ENCODE measurements at regions not wholly inside any gene's neighbourhood (a gene's known extent, or its start where the extent isn't known, plus 50 kb on each side); places are given as distances from the start of the nearest gene placed in this dataset.

GRCh38 chr9:27629425-27629824 is 56.1 kb upstream of the C9orf72 start:
- TF ChIP-seq POLR2A (IDR thresholded peaks at IDR 0.05; ENCODE audit: low read depth) (no peak), EP300 (IDR thresholded peaks at IDR 0.05) (no peak), POLR2AphosphoS5 (IDR thresholded peaks at IDR 0.05) (no peak)
- Histone ChIP-seq H3K36me3 (no peaks in the 10 kb centered on the region), H3K9me3 (no peaks in the 10 kb centered on the region), H3K27ac (replicated peaks in 1 of 4) (no peak overlapping the region), H3K4me1 (no peaks in the 10 kb centered on the region), H3K27me3 (peaks cover 0 to 5% (median 0%) of the 10 kb centered on the region in 4 donors), H3K4me3 (no peak overlapping the region)
- DNase-seq (ENCODE audit: extremely low spot score): no peak
- intact Hi-C loops (cut with DNase I): no loop called here
- WGBS: 95% methylated on average over 2 of the region's 2 CpGs

GRCh38 chr9:27632254-27632653 is 59.0 kb upstream of the C9orf72 start:
- Histone ChIP-seq H3K4me3 (no peak overlapping the region), H3K4me1 (no peaks in the 10 kb centered on the region), H3K36me3 (no peaks in the 10 kb centered on the region), H3K27ac (replicated peaks in 1 of 4) (no peak overlapping the region), H3K27me3 (peaks cover 0 to 5% (median 0%) of the 10 kb centered on the region in 4 donors), H3K9me3 (no peaks in the 10 kb centered on the region)
- TF ChIP-seq POLR2A (IDR thresholded peaks at IDR 0.05; ENCODE audit: low read depth): no peak
- intact Hi-C loops (cut with DNase I): no loop called here
- DNase-seq (ENCODE audit: extremely low spot score): no peak
- WGBS: 86% methylated on average over 6 of the region's 6 CpGs

GRCh38 chr9:27633764-27634163 is 60.5 kb upstream of the C9orf72 start:
- intact Hi-C loops (cut with DNase I): no loop called here
- WGBS: 50% methylated on average over 4 of the region's 4 CpGs
- Histone ChIP-seq H3K9me3 (no peaks in the 10 kb centered on the region), H3K4me1 (no peaks in the 10 kb centered on the region), H3K27me3 (peaks cover 0 to 5% (median 0%) of the 10 kb centered on the region in 4 donors), H3K4me3 (no peak overlapping the region), H3K36me3 (no peaks in the 10 kb centered on the region), H3K27ac (replicated peaks in 1 of 4) (no peak overlapping the region)
- DNase-seq (ENCODE audit: extremely low spot score): no peak
- TF ChIP-seq POLR2AphosphoS5 (IDR thresholded peaks at IDR 0.05) (no peak), POLR2A (IDR thresholded peaks at IDR 0.05; ENCODE audit: low read depth) (no peak)

- H3K4me1 ChIP-seq: no peaks in the 10 kb centered on the region
- WGBS: 80% methylated on average over 2 of the region's 2 CpGs
- no peak for DNase-seq (ENCODE audit: extremely low spot score)
- no peak overlapping the region for H3K4me3 ChIP-seq
- no peak overlapping the region for H3K27ac ChIP-seq (replicated peaks in 1 of 4)
- H3K9me3 ChIP-seq: no peaks in the 10 kb centered on the region
- intact Hi-C loops (cut with DNase I): no loop called here
- H3K36me3 ChIP-seq: no peaks in the 10 kb centered on the region
- TF ChIP-seq POLR2AphosphoS5 (IDR thresholded peaks at IDR 0.05) (no peak), EP300 (IDR thresholded peaks at IDR 0.05) (no peak), CTCF (IDR thresholded peaks at IDR 0.05) (no peak), POLR2A (IDR thresholded peaks at IDR 0.05; ENCODE audit: low read depth) (no peak)
- H3K27me3 ChIP-seq: peaks cover 0 to 5% (median 0%) of the 10 kb centered on the region in 4 donors
Measured at GRCh38 chr9:27634879-27635278, 61.6 kb upstream of the C9orf72 start.

GRCh38 chr9:27638716-27639115 is 65.4 kb upstream of the C9orf72 start:
- WGBS: 86% methylated on average over 6 of the region's 6 CpGs
- no peak for TF ChIP-seq POLR2A (IDR thresholded peaks at IDR 0.05; ENCODE audit: low read depth)
- no peak for TF ChIP-seq EP300 (IDR thresholded peaks at IDR 0.05)
- no peak for TF ChIP-seq POLR2AphosphoS5 (IDR thresholded peaks at IDR 0.05)
- H3K4me3 ChIP-seq: no peak overlapping the region
- H3K36me3 ChIP-seq: no peaks in the 10 kb centered on the region
- H3K27me3 ChIP-seq: no peaks in the 10 kb centered on the region
- H3K4me1 ChIP-seq: no peaks in the 10 kb centered on the region
- no peak overlapping the region for H3K27ac ChIP-seq (replicated peaks in 1 of 4)
- DNase-seq (ENCODE audit: extremely low spot score): no peak
- no peaks in the 10 kb centered on the region for H3K9me3 ChIP-seq
- intact Hi-C loops (cut with DNase I): no loop called here

GRCh38 chr9:27645161-27645840 is 72.0 kb upstream of the C9orf72 start:
- no peaks in the 10 kb centered on the region for H3K27me3 ChIP-seq
- 82% methylated on average over 2 of the region's 3 CpGs for WGBS
- no peaks in the 10 kb centered on the region for H3K4me1 ChIP-seq
- TF ChIP-seq POLR2AphosphoS5 (IDR thresholded peaks at IDR 0.05): no peak
- TF ChIP-seq POLR2A (IDR thresholded peaks at IDR 0.05; ENCODE audit: low read depth): no peak
- no peak for TF ChIP-seq EP300 (IDR thresholded peaks at IDR 0.05)
- no peak for TF ChIP-seq CTCF (IDR thresholded peaks at IDR 0.05)
- H3K9me3 ChIP-seq: no peaks in the 10 kb centered on the region
- H3K36me3 ChIP-seq: no peaks in the 10 kb centered on the region
- intact Hi-C loops (cut with DNase I): no loop called here
- H3K27ac ChIP-seq (replicated peaks in 1 of 4): no peak overlapping the region
- H3K4me3 ChIP-seq: no peak overlapping the region
- no peak for DNase-seq (ENCODE audit: extremely low spot score)

Measured in esophagus muscularis mucosa (tissue), 4 donors.